Keratinocyte (primary cell): ENCODE measurements at regions not wholly inside any gene's neighbourhood (a gene's known extent, or its start where the extent isn't known, plus 50 kb on each side); places are given as distances from the start of the nearest gene placed in this dataset.

Experiments
- DNase-seq: peaks from one replicate; pipeline ENCODE4 v3.0.0-alpha.2; 2011; ENCODE audit warnings: low read depth, missing footprints, low spot score
- FAIRE-seq: peaks from 2 replicates; lab custom pipeline; 2011; peaks lifted over from hg19 to GRCh38; lab: Jason Lieb, UNC
- H2AFZ ChIP-seq: 2 replicates; pipeline ENCODE4 v1.6.0; 2012; ENCODE audit warnings: low read length, control low read depth, inconsistent platforms; ENCODE audit not compliant: control insufficient read depth
- H3K27ac ChIP-seq: 2 replicates; pipeline ENCODE4 v1.5.1; 2011; ENCODE audit warnings: low read length; ENCODE audit not compliant: control insufficient read depth, insufficient read depth
- H3K27me3 ChIP-seq: 3 replicates; pipeline ENCODE4 v1.6.0; 2011; ENCODE audit warnings: low read length; ENCODE audit not compliant: control insufficient read depth, insufficient read depth; ENCODE audit errors: extremely low read depth
- H3K36me3 ChIP-seq, 2 experiments: 2 replicates in 1 of 2; 3 replicates in 1 of 2; pipeline ENCODE4 v1.5.1; 2011; ENCODE audit warnings: low read length in 2 of 2, mild to moderate bottlenecking in 1 of 2; ENCODE audit not compliant: control insufficient read depth in 2 of 2, insufficient read depth in 2 of 2; ENCODE audit errors: extremely low read depth in 1 of 2
- H3K4me1 ChIP-seq: 3 replicates; pipeline ENCODE4 v1.5.1; 2011; ENCODE audit warnings: low read length; ENCODE audit not compliant: control insufficient read depth, insufficient read depth; ENCODE audit errors: extremely low read depth
- H3K4me2 ChIP-seq: 3 replicates; pipeline ENCODE4 v1.6.0; 2011; ENCODE audit warnings: low read depth, low read length; ENCODE audit not compliant: control insufficient read depth, insufficient read depth; ENCODE audit errors: extremely low read depth
- H3K4me3 ChIP-seq, 3 experiments: fragments of 200-600 bp in 1 of 3; sonication (generic) in 1 of 3; 2 replicates in 2 of 3; 3 replicates in 1 of 3; pipeline ENCODE4 v1.5.1; 2011 to 2016; ENCODE audit warnings: low read length in 3 of 3, mild to moderate bottlenecking in 3 of 3, control low read depth in 2 of 3, inconsistent platforms in 1 of 3, low read depth in 1 of 3, mixed read lengths in 1 of 3, mixed run types in 1 of 3, moderate library complexity in 1 of 3; ENCODE audit not compliant: control insufficient read depth in 2 of 3, insufficient read depth in 2 of 3; ENCODE audit errors: extremely low read depth in 1 of 3
- H3K79me2 ChIP-seq: 2 replicates; pipeline ENCODE4 v1.6.0; 2012; ENCODE audit warnings: low read length; ENCODE audit not compliant: control insufficient read depth, insufficient read depth
- H3K9ac ChIP-seq: 3 replicates; pipeline ENCODE4 v1.6.0; 2011; ENCODE audit warnings: low read length; ENCODE audit not compliant: control insufficient read depth, insufficient read depth; ENCODE audit errors: extremely low read depth
- H3K9me1 ChIP-seq: 3 replicates; pipeline ENCODE4 v1.6.0; 2011; ENCODE audit warnings: low read length; ENCODE audit not compliant: control insufficient read depth, insufficient read depth; ENCODE audit errors: extremely low read depth
- H3K9me3 ChIP-seq: 2 replicates; pipeline ENCODE4 v1.5.1; 2012; ENCODE audit warnings: low read depth, low read length; ENCODE audit not compliant: control insufficient read depth
- H4K20me1 ChIP-seq: 3 replicates; pipeline ENCODE4 v1.6.0; 2011; ENCODE audit warnings: low read length; ENCODE audit not compliant: control insufficient read depth, insufficient read depth; ENCODE audit errors: extremely low read depth
- EZH2 ChIP-seq: IDR thresholded peaks from one replicate; pipeline ENCODE4 v1.6.1; 2012; ENCODE audit warnings: inconsistent platforms, mild to moderate bottlenecking, low read length, moderate library complexity
- dilution Hi-C: fragments of 300-500 bp; cut with MboI; formaldehyde crosslinking; loops from one replicate; pipeline ENCODE4 v1.7.0; 2020; ENCODE audit warnings: low sequenced_read_pairs; ENCODE audit not compliant: extremely low pct_ligation_motif_present
- TF ChIP-seq, protein P1 (sequence below), 3 experiments: IDR thresholded peaks in 1 of 3; conservative IDR thresholded peaks in 1 of 3; optimal IDR thresholded peaks in 1 of 3; 2 replicates in 2 of 3; 3 replicates in 1 of 3; pipeline versions ENCODE3 to v1.5.1; 2011; ENCODE audit warnings: low read length in 3 of 3, mild to moderate bottlenecking in 3 of 3, moderate library complexity in 2 of 3, control low read depth in 1 of 3, inconsistent platforms in 1 of 3; ENCODE audit not compliant: insufficient read depth in 2 of 3; ENCODE audit errors: extremely low read depth in 1 of 3

- no peak overlapping the region for H3K4me2 ChIP-seq
- dilution Hi-C loops: no loop called here
- no peak overlapping the region for H3K27ac ChIP-seq
- no peak overlapping the region for H3K9ac ChIP-seq
- no peak overlapping the region for H3K4me3 ChIP-seq
- H2AFZ ChIP-seq: no peak overlapping the region
- FAIRE-seq: no peak
- no peak for DNase-seq
- no peaks in the 10 kb centered on the region for H3K36me3 ChIP-seq
- TF ChIP-seq, protein P1, sequence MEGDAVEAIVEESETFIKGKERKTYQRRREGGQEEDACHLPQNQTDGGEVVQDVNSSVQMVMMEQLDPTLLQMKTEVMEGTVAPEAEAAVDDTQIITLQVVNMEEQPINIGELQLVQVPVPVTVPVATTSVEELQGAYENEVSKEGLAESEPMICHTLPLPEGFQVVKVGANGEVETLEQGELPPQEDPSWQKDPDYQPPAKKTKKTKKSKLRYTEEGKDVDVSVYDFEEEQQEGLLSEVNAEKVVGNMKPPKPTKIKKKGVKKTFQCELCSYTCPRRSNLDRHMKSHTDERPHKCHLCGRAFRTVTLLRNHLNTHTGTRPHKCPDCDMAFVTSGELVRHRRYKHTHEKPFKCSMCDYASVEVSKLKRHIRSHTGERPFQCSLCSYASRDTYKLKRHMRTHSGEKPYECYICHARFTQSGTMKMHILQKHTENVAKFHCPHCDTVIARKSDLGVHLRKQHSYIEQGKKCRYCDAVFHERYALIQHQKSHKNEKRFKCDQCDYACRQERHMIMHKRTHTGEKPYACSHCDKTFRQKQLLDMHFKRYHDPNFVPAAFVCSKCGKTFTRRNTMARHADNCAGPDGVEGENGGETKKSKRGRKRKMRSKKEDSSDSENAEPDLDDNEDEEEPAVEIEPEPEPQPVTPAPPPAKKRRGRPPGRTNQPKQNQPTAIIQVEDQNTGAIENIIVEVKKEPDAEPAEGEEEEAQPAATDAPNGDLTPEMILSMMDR (optimal IDR thresholded peaks at IDR 0.05 in 1 of 3, IDR thresholded peaks at IDR 0.05 in 1 of 3, conservative IDR thresholded peaks at IDR 0.05 in 1 of 3; ENCODE audit: extremely low read depth in 1 of 3, insufficient read depth in 2 of 3, low read length in 3 of 3): no peak
- TF ChIP-seq EZH2: no peak
- no peaks in the 10 kb centered on the region for H3K27me3 ChIP-seq
- no peaks in the 10 kb centered on the region for H4K20me1 ChIP-seq
- H3K4me1 ChIP-seq: no peaks in the 10 kb centered on the region
- no peaks in the 10 kb centered on the region for H3K9me1 ChIP-seq
- H3K9me3 ChIP-seq: no peaks in the 10 kb centered on the region
- H3K79me2 ChIP-seq: no peaks in the 10 kb centered on the region
Observed at GRCh38 chr1:238648296-238648695, 738.1 kb upstream of the CHRM3 start.

- FAIRE-seq (peak; percentile 84), DNase-seq (no peak)
- Histone ChIP-seq H3K36me3 (no peaks in the 10 kb centered on the region), H3K79me2 (no peaks in the 10 kb centered on the region), H3K27me3 (no peaks in the 10 kb centered on the region), H3K9me1 (no peaks in the 10 kb centered on the region), H2AFZ (no peak overlapping the region), H3K9ac (no peak overlapping the region), H3K4me2 (no peak overlapping the region), H3K4me3 (no peak overlapping the region), H4K20me1 (no peaks in the 10 kb centered on the region), H3K9me3 (no peaks in the 10 kb centered on the region), H3K4me1 (no peaks in the 10 kb centered on the region), H3K27ac (no peak overlapping the region)
- TF ChIP-seq, protein P1 (optimal IDR thresholded peaks at IDR 0.05 in 1 of 3, IDR thresholded peaks at IDR 0.05 in 1 of 3, conservative IDR thresholded peaks at IDR 0.05 in 1 of 3; ENCODE audit: extremely low read depth in 1 of 3, insufficient read depth in 2 of 3, low read length in 3 of 3): no peak
- TF ChIP-seq EZH2: no peak
- dilution Hi-C loops: no loop called here
Observed at GRCh38 chr1:238647877-238648276, 738.5 kb upstream of the CHRM3 start.
